CD4-positive, alpha-beta T cell (primary cell): ENCODE measurements at regions not wholly inside any gene's neighbourhood (a gene's known extent, or its start where the extent isn't known, plus 50 kb on each side); places are given as distances from the start of the nearest gene placed in this dataset.

Experiments
- ATAC-seq: fragments of 200-7000 bp; cut with Tn5 transposase; one replicate; pipeline ENCODE4 v1.10.0; 2022; ENCODE audit warnings: mild to moderate bottlenecking; ENCODE audit not compliant: poor library complexity
- CTCF ChIA-PET: fragments of 350-600 bp; sonication (Branson Sonifier 250); formaldehyde crosslinking; loops from one replicate; lab custom pipeline; 2021; ENCODE audit warnings: antibody characterized with exemption, inconsistent platforms; lab: Charles Lee
- POLR2A ChIA-PET: fragments of 350-600 bp; sonication (Branson Sonifier 250); formaldehyde crosslinking; loops from one replicate; lab custom pipeline; 2021; ENCODE audit warnings: antibody characterized with exemption, inconsistent platforms; lab: Charles Lee
- DNase-seq, 14 experiments: peaks; one replicate each; pipeline ENCODE4 v3.0.0-alpha.2; 2013 to 2020; ENCODE audit warnings: mixed read lengths in 2 of 14
- H3K27ac ChIP-seq, 2 donors: one replicate each; pipeline versions ENCODE4 v1.5.1 to v1.7.0; 2013; ENCODE audit warnings: low read length in 2 of 2, low read depth in 1 of 2, mild to moderate bottlenecking in 1 of 2
- H3K27me3 ChIP-seq, 2 experiments: 1 replicate in 1 of 2; 2 replicates in 1 of 2; pipeline versions ENCODE4 v1.6.1 to v1.7.0; 2013; ENCODE audit warnings: low read length in 2 of 2, control low read depth in 1 of 2, mild to moderate bottlenecking in 1 of 2, moderate library complexity in 1 of 2; ENCODE audit not compliant: insufficient read depth in 2 of 2, control insufficient read depth in 1 of 2
- H3K36me3 ChIP-seq: one replicate; pipeline ENCODE4 v1.6.1; 2013; ENCODE audit warnings: low read length, control low read depth; ENCODE audit not compliant: insufficient read depth
- H3K4me1 ChIP-seq: one replicate; pipeline ENCODE4 v1.6.1; 2013; ENCODE audit warnings: low read length, control low read depth; ENCODE audit not compliant: insufficient read depth
- H3K4me3 ChIP-seq: one replicate; pipeline ENCODE4 v1.5.1; 2013; ENCODE audit warnings: mild to moderate bottlenecking, low read length, moderate library complexity
- H3K9me3 ChIP-seq, 2 experiments: 1 replicate in 1 of 2; 2 replicates in 1 of 2; pipeline versions ENCODE4 v1.6.1 to v1.7.0; 2013; ENCODE audit warnings: low read length in 2 of 2, mild to moderate bottlenecking in 2 of 2, control low read depth in 1 of 2, moderate library complexity in 1 of 2; ENCODE audit not compliant: control insufficient read depth in 1 of 2, insufficient read depth in 1 of 2
- H3K27ac Mint-ChIP-seq: one replicate; pipeline ENCODE4 v1.8.0; 2020; ENCODE audit warnings: mixed read lengths
- H3K27me3 Mint-ChIP-seq: one replicate; pipeline ENCODE4 v1.8.0; 2021; ENCODE audit warnings: mixed read lengths
- H3K36me3 Mint-ChIP-seq: one replicate; pipeline ENCODE4 v1.8.0; 2021; ENCODE audit warnings: low read depth, mixed read lengths
- H3K4me1 Mint-ChIP-seq: one replicate; pipeline ENCODE4 v1.8.0; 2021; ENCODE audit warnings: low read depth, mixed read lengths
- H3K4me3 Mint-ChIP-seq: one replicate; pipeline ENCODE4 v1.8.0; 2020; ENCODE audit warnings: mild to moderate bottlenecking, mixed read lengths
- H3K9me3 Mint-ChIP-seq: one replicate; pipeline ENCODE4 v1.8.0; 2020; ENCODE audit warnings: mixed read lengths
- CTCF ChIP-seq: fragments of 200-600 bp; IDR thresholded peaks from one replicate; pipeline ENCODE4 v1.8.0; 2022; ENCODE audit warnings: antibody characterized with exemption, mild to moderate bottlenecking
- intact Hi-C, 2 experiments: fragments of 100-400 bp; cut with DNase I in 1 of 2; cut with micrococcal nuclease in 1 of 2; formaldehyde crosslinking; loops; one replicate each; pipeline versions ENCODE4 v1.15.1 to v1.9.0; 2023 to 2025; cut with DNase I, micrococcal nuclease

GRCh38 chr2:67891642-67892041 lies 171.2 kb downstream of the C1D start:
- ATAC-seq (no peak), DNase-seq (no peak)
- Histone ChIP-seq H3K4me3 (no peak overlapping the region), H3K36me3 (no peaks in the 10 kb centered on the region), H3K27me3 (no peaks in the 10 kb centered on the region), H3K4me1 (no peaks in the 10 kb centered on the region), H3K9me3 (no peaks in the 10 kb centered on the region), H3K27ac (no peak overlapping the region)
- Mint-ChIP-seq H3K9me3 (no peaks in the 10 kb centered on the region), H3K27ac (no peak overlapping the region), H3K27me3 (peaks cover 11% of the 10 kb centered on the region), H3K4me1 (no peaks in the 10 kb centered on the region), H3K4me3 (no peak overlapping the region), H3K36me3 (no peaks in the 10 kb centered on the region)
- intact Hi-C loops = no loop called here
- ChIA-PET CTCF (no interaction called here), POLR2A (no interaction called here)
- TF ChIP-seq CTCF = no peak

- no peak for TF ChIP-seq CTCF
- no peaks in the 10 kb centered on the region for H3K36me3 ChIP-seq
- POLR2A ChIA-PET = no interaction called here
- H3K4me1 Mint-ChIP-seq = no peaks in the 10 kb centered on the region
- no peak for ATAC-seq
- peaks cover 15% of the 10 kb centered on the region for H3K27me3 Mint-ChIP-seq
- no peaks in the 10 kb centered on the region for H3K4me1 ChIP-seq
- H3K36me3 Mint-ChIP-seq = no peaks in the 10 kb centered on the region
- H3K27ac ChIP-seq = no peak overlapping the region
- no peak overlapping the region for H3K4me3 Mint-ChIP-seq
- no peak for DNase-seq
- intact Hi-C loops = no loop called here
- H3K9me3 ChIP-seq = no peaks in the 10 kb centered on the region
- H3K9me3 Mint-ChIP-seq = no peaks in the 10 kb centered on the region
- no peak overlapping the region for H3K27ac Mint-ChIP-seq
- no peaks in the 10 kb centered on the region for H3K27me3 ChIP-seq
- CTCF ChIA-PET = no interaction called here
- no peak overlapping the region for H3K4me3 ChIP-seq
Observed at GRCh38 chr2:67892339-67892846, 170.4 kb downstream of the C1D start.

GRCh38 chr2:67895227-67895941 lies 167.4 kb downstream of the C1D start:
- Histone ChIP-seq H3K36me3 (no peaks in the 10 kb centered on the region), H3K4me3 (no peak overlapping the region), H3K27me3 (no peaks in the 10 kb centered on the region), H3K9me3 (no peaks in the 10 kb centered on the region), H3K27ac (no peak overlapping the region), H3K4me1 (no peaks in the 10 kb centered on the region)
- TF ChIP-seq CTCF = no peak
- Mint-ChIP-seq H3K9me3 (no peaks in the 10 kb centered on the region), H3K27ac (no peak overlapping the region), H3K27me3 (peaks cover 15% of the 10 kb centered on the region), H3K36me3 (no peaks in the 10 kb centered on the region), H3K4me1 (no peaks in the 10 kb centered on the region), H3K4me3 (no peak overlapping the region)
- ATAC-seq = no peak
- ChIA-PET POLR2A (no interaction called here), CTCF (no interaction called here)
- intact Hi-C loops = no loop called here
- no peak for DNase-seq
